ENCODE measurements at regions not wholly inside any gene's neighbourhood (a gene's known extent, or its start where the extent isn't known, plus 50 kb on each side); places are given as distances from the start of the nearest gene placed in this dataset.
A peak's percentile ranks its signal among the peaks of the same experiment; 100 is the strongest.

DNA sequence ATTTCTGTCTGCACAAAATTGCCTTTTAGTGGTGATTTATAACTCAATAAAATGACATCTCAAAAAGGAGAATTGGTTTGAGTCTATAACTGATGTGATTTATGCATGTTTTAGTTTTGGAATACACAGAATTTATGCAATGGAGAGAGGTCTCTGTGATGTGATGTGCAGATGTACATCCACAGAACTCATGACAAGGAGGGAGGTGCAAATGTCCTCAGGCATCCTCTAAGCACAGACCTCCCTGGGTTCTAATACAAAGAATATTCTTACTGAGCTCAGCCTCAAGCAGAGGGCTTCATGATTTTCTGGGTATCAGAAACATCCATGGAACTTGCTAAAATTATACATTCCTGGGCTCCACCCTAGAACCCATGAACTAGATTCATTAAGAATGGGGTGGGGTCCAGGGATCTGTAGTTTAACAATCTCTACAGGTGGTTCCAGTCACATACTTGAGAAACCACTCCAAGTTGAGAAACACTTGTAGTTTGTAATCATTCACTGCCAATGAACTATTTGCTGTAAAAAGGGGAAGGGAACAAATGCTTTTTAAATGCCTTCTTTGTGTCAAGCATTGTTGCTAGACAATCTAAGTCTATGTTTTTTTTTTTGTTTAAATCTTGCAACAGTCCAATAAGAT is 60.2 kb upstream of the NEDD9 start:
- no peak overlapping the region for H3K4me3 Mint-ChIP-seq
- H3K9me3 Mint-ChIP-seq = no peaks in the 10 kb centered on the region
- no peaks in the 10 kb centered on the region for H3K27me3 Mint-ChIP-seq
- intact Hi-C loops (cut with micrococcal nuclease) = no loop called here
- H3K36me3 Mint-ChIP-seq (ENCODE audit: low read depth) = peaks cover 74% of the 10 kb centered on the region
- ATAC-seq = no peak
- no peak for DNase-seq
- peak overlapping the region; percentile 80 for H3K27ac Mint-ChIP-seq
- TF ChIP-seq, protein P1, sequence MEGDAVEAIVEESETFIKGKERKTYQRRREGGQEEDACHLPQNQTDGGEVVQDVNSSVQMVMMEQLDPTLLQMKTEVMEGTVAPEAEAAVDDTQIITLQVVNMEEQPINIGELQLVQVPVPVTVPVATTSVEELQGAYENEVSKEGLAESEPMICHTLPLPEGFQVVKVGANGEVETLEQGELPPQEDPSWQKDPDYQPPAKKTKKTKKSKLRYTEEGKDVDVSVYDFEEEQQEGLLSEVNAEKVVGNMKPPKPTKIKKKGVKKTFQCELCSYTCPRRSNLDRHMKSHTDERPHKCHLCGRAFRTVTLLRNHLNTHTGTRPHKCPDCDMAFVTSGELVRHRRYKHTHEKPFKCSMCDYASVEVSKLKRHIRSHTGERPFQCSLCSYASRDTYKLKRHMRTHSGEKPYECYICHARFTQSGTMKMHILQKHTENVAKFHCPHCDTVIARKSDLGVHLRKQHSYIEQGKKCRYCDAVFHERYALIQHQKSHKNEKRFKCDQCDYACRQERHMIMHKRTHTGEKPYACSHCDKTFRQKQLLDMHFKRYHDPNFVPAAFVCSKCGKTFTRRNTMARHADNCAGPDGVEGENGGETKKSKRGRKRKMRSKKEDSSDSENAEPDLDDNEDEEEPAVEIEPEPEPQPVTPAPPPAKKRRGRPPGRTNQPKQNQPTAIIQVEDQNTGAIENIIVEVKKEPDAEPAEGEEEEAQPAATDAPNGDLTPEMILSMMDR (IDR thresholded peaks at IDR 0.05) = no peak
- peaks cover 22% of the 10 kb centered on the region for H3K4me1 Mint-ChIP-seq (ENCODE audit: low read depth)
- ChIA-PET CTCF (interaction anchor here (1.2 to 1.7 kb wide), 2 partner anchors 16 to 204 kb away, joined by 3 read pairs; no protein-coding TSS in a partner anchor), POLR2A (interaction anchor here (1.1 kb wide), 1 partner anchor 15 kb away, joined by 4 read pairs; no protein-coding TSS in a partner anchor)

- peak overlapping the region; percentile 80 for H3K27ac Mint-ChIP-seq
- ATAC-seq (no peak), DNase-seq (no peak)
- peaks cover 74% of the 10 kb centered on the region for H3K36me3 Mint-ChIP-seq (ENCODE audit: low read depth)
- peaks cover 2% of the 10 kb centered on the region for H3K9me3 Mint-ChIP-seq
- no peaks in the 10 kb centered on the region for H3K27me3 Mint-ChIP-seq
- intact Hi-C loops (cut with micrococcal nuclease) = no loop called here
- H3K4me1 Mint-ChIP-seq (ENCODE audit: low read depth) = peaks cover 22% of the 10 kb centered on the region
- CTCF ChIA-PET = interaction anchor here (1.2 to 1.7 kb wide), 2 partner anchors 16 to 204 kb away, joined by 3 read pairs; no protein-coding TSS in a partner anchor
- POLR2A ChIA-PET = interaction anchor here (1.1 kb wide), 1 partner anchor 14 kb away, joined by 4 read pairs; no protein-coding TSS in a partner anchor
- no peak overlapping the region for H3K4me3 Mint-ChIP-seq
- TF ChIP-seq, protein P1 (IDR thresholded peaks at IDR 0.05) = no peak
Measured at GRCh38 chr6:11292091-11292490, 59.6 kb upstream of the NEDD9 start.

DNA sequence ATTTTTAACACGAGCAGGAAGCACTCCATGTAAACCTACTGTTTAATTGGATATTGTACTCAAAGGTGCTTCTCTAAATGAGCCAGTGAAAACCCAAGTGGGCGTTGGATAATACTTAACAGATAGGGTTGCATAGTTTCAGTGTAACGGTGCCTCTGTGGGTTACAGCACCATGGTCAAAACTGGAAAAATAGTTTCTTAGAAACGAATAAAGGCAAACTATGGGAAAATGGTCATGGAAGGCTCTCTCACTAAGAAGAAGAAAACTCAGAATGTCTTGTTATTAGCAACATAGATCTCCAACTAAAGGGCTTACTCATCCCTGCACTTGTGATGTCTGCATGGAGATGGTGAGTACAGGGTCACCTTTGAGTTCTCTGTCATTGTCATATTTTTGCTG is 59.1 kb upstream of the NEDD9 start:
- no peak overlapping the region for H3K4me3 Mint-ChIP-seq
- POLR2A ChIA-PET = interaction anchor here (1.1 kb wide), 1 partner anchor 14 kb away, joined by 4 read pairs; no protein-coding TSS in a partner anchor
- H3K27me3 Mint-ChIP-seq = no peaks in the 10 kb centered on the region
- H3K4me1 Mint-ChIP-seq (ENCODE audit: low read depth) = peaks cover 22% of the 10 kb centered on the region
- peak; percentile 20 for DNase-seq
- ATAC-seq = peak; percentile 87
- intact Hi-C loops (cut with micrococcal nuclease) = no loop called here
- H3K36me3 Mint-ChIP-seq (ENCODE audit: low read depth) = peaks cover 70% of the 10 kb centered on the region
- CTCF ChIA-PET = interaction anchor here (1.2 to 1.7 kb wide), 2 partner anchors 15 to 205 kb away, joined by 3 read pairs; no protein-coding TSS in a partner anchor
- H3K9me3 Mint-ChIP-seq = peaks cover 2% of the 10 kb centered on the region
- peak overlapping the region; percentile 80 for H3K27ac Mint-ChIP-seq
- TF ChIP-seq, protein P1 (IDR thresholded peaks at IDR 0.05) = no peak

DNA sequence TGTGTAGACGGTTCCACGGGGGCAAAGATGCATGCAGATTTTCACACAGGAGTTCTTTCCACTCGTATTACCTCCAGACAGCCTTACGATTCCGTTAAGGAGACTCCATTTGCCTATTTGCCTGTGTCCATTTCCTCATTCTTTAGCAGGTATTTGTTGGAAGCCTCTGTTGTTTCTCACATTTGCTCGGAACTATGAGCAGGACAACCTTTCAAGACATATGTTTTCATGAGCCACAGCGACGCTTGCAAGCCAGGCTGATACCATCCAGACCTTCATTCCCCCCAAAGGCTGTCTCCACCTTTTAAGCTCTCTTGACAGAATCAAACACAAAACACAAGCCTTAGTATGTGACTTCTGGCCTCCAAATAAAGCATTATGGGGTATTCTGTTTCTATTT is 57.6 kb upstream of the NEDD9 start:
- POLR2A ChIA-PET = no interaction called here
- TF ChIP-seq, protein P1 (IDR thresholded peaks at IDR 0.05) = no peak
- CTCF ChIA-PET = no interaction called here
- Mint-ChIP-seq H3K4me3 (no peak overlapping the region), H3K9me3 (peaks cover 2% of the 10 kb centered on the region), H3K27me3 (no peaks in the 10 kb centered on the region), H3K36me3 (ENCODE audit: low read depth) (peaks cover 57% of the 10 kb centered on the region), H3K4me1 (ENCODE audit: low read depth) (peaks cover 27% of the 10 kb centered on the region), H3K27ac (no peak overlapping the region)
- DNase-seq = no peak
- intact Hi-C loops (cut with micrococcal nuclease) = no loop called here
- no peak for ATAC-seq

DNA sequence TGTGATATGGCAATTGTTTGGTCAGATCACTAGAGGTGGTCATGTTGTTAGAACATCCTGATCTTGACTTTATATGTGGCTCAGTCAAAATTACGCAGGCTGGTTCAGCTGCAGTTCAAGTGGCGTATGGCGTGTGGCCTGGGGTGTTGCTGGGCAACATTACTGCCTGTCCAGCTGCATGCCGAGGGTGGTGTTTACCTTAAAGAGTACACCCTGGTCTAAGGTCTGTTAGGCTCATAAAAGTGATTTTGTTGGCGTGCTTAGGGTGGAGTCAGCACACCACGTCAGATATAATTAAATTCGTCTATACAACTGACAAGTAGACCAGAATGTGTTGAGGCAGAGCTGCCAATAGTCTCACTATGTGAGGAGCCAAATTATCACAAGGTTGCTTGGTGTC is 55.6 kb upstream of the NEDD9 start:
- peaks cover 23% of the 10 kb centered on the region for H3K4me1 Mint-ChIP-seq (ENCODE audit: low read depth)
- no peak overlapping the region for H3K4me3 Mint-ChIP-seq
- intact Hi-C loops (cut with micrococcal nuclease) = no loop called here
- no peaks in the 10 kb centered on the region for H3K27me3 Mint-ChIP-seq
- H3K36me3 Mint-ChIP-seq (ENCODE audit: low read depth) = peaks cover 41% of the 10 kb centered on the region
- ChIA-PET CTCF (interaction anchor here (0.9 to 1.1 kb wide), 2 partner anchors 11 to 18 kb away, joined by 4 read pairs; no protein-coding TSS in a partner anchor), POLR2A (interaction anchor here (1.4 kb wide), 1 partner anchor 12 kb away, joined by 3 read pairs; no protein-coding TSS in a partner anchor)
- TF ChIP-seq, protein P1 (IDR thresholded peaks at IDR 0.05) = no peak
- H3K9me3 Mint-ChIP-seq = peaks cover 2% of the 10 kb centered on the region
- H3K27ac Mint-ChIP-seq = no peak overlapping the region
- ATAC-seq (no peak), DNase-seq (no peak)

Measured in activated CD8-positive, alpha-beta T cell treated with anti-CD3 and anti-CD28 coated beads for 36 hours (primary cell).